ENCODE measurements at regions not wholly inside any gene's neighbourhood (a gene's known extent, or its start where the extent isn't known, plus 50 kb on each side); places are given as distances from the start of the nearest gene placed in this dataset.

GRCh38 chr6:6837541-6838080 lies 249.1 kb downstream of the LY86 start:
- TF ChIP-seq CTCF (IDR thresholded peaks at IDR 0.05; ENCODE audit: low read length) (no peak), EZH2 (IDR thresholded peaks at IDR 0.05; ENCODE audit: borderline replicate concordance, low read length) (no peak)
